Left renal pelvis (tissue), 4 donors: ENCODE measurements at regions not wholly inside any gene's neighbourhood (a gene's known extent, or its start where the extent isn't known, plus 50 kb on each side); places are given as distances from the start of the nearest gene placed in this dataset.

Source experiments
- DNase-seq, 4 donors: peaks; one replicate each; pipeline ENCODE4 v3.0.0-alpha.2; 2013; ENCODE audit warnings: low read depth in 4 of 4, low spot score in 3 of 4

DNA sequence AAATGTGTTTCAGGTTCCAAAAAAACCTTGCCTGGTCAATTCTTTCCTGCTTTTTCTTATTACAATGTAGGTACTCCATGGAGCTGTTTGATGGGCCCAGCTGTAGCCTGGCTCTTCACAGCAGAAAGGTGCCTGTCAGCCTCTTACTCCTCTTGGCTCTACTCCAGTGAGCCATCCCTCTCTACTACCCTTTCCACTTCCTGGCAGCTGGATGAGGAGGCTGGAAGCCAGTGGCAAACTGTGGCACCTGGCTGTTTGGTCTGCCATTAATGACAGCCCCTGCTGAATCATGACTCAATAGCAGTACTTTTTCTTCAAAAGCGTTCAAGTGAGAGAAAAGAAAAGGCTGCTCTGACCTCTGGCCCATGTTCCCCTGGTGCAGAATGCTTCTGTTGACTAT is 618.1 kb downstream of the PYDC2 start:
- DNase-seq: no peak

- DNase-seq: no peak
Measured at GRCh38 chr3:192080336-192080735, 619.4 kb downstream of the PYDC2 start.

DNA sequence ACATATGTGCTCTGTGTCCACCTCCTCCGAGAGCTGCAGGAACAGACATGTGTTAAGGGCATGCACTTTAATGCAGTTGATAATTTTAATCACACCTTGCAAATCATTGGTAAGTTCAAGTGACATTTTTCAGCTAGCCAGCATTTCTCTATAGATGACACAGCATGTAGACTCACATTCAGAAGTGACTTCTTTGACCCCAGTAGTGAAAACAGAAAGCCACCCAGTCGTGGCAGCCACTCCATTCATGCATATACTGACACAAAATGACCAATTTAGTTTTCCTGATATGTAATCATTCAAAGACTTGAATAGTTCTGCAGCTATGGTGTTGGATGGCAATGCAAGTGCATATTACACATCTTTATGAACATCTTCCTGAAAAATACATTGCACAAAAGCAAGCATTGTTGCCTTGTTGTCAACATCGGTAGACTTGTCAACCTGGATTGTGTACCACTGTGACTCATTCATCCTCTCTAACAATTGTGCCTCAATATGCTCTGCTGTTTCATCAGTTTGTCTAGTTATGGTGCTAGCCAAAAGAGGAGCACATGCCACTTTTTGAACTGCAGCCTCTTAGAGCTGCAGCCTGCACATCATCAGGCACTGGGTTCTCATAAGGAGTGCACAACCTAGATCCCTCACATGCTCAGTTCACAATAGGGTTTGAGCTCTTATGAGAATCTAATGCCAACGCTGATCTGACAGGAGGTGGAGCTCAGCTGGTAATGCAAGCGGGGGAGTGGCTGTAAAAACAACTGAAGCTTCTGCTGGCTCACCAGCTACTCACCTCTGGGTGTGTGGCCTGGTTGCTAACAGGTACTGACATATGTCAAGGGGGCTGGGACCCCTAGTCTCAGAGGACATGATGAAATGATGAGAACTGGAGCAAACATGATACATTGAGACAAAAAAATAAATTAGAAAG is 622.0 kb downstream of the PYDC2 start:
- no peak for DNase-seq
